ENCODE measurements at regions not wholly inside any gene's neighbourhood (a gene's known extent, or its start where the extent isn't known, plus 50 kb on each side); places are given as distances from the start of the nearest gene placed in this dataset.

GRCh38 chr17:72433797-72434196 is 313.0 kb downstream of the SOX9 start:
- H3K27me3 Mint-ChIP-seq, result peaks cover 3% of the 10 kb centered on the region
- ATAC-seq (ENCODE audit: low read depth), result no peak
- H3K9me3 Mint-ChIP-seq, result peaks cover 1% of the 10 kb centered on the region
- no peak overlapping the region for H3K27ac Mint-ChIP-seq
- no peaks in the 10 kb centered on the region for H3K36me3 Mint-ChIP-seq
- H3K4me1 Mint-ChIP-seq, result no peaks in the 10 kb centered on the region
- DNase-seq (ENCODE audit: low spot score in 2 of 2), result no peak
- H3K4me3 Mint-ChIP-seq, result no peak overlapping the region

- Mint-ChIP-seq H3K4me3 (no peak overlapping the region), H3K36me3 (no peaks in the 10 kb centered on the region), H3K27ac (no peak overlapping the region), H3K9me3 (peaks cover 2% of the 10 kb centered on the region), H3K27me3 (peaks cover 3% of the 10 kb centered on the region), H3K4me1 (no peaks in the 10 kb centered on the region)
- ATAC-seq (ENCODE audit: low read depth) (no peak), DNase-seq (ENCODE audit: low spot score in 2 of 2) (no peak)
These were observed 313.8 kb downstream of the SOX9 start for GRCh38 chr17:72434581-72434980.

GRCh38 chr17:72434991-72435618 is 314.3 kb downstream of the SOX9 start:
- H3K9me3 Mint-ChIP-seq, result peaks cover 4% of the 10 kb centered on the region
- H3K4me3 Mint-ChIP-seq, result no peak overlapping the region
- ATAC-seq (ENCODE audit: low read depth), result no peak
- no peak overlapping the region for H3K27ac Mint-ChIP-seq
- H3K4me1 Mint-ChIP-seq, result no peaks in the 10 kb centered on the region
- peaks cover 3% of the 10 kb centered on the region for H3K27me3 Mint-ChIP-seq
- no peak for DNase-seq (ENCODE audit: low spot score in 2 of 2)
- H3K36me3 Mint-ChIP-seq, result no peaks in the 10 kb centered on the region

- no peaks in the 10 kb centered on the region for H3K36me3 Mint-ChIP-seq
- no peaks in the 10 kb centered on the region for H3K4me1 Mint-ChIP-seq
- peaks cover 4% of the 10 kb centered on the region for H3K9me3 Mint-ChIP-seq
- no peak for ATAC-seq (ENCODE audit: low read depth)
- H3K27me3 Mint-ChIP-seq, result peaks cover 8% of the 10 kb centered on the region
- H3K27ac Mint-ChIP-seq, result no peak overlapping the region
- no peak overlapping the region for H3K4me3 Mint-ChIP-seq
- no peak for DNase-seq (ENCODE audit: low spot score in 2 of 2)
These were observed 318.0 kb downstream of the SOX9 start for GRCh38 chr17:72438783-72439182.

GRCh38 chr17:72439893-72440502 is 319.2 kb downstream of the SOX9 start:
- no peak for ATAC-seq (ENCODE audit: low read depth)
- H3K4me3 Mint-ChIP-seq, result no peak overlapping the region
- peaks cover 4% of the 10 kb centered on the region for H3K9me3 Mint-ChIP-seq
- H3K27ac Mint-ChIP-seq, result no peak overlapping the region
- H3K27me3 Mint-ChIP-seq, result peaks cover 8% of the 10 kb centered on the region
- no peaks in the 10 kb centered on the region for H3K36me3 Mint-ChIP-seq
- no peak for DNase-seq (ENCODE audit: low spot score in 2 of 2)
- H3K4me1 Mint-ChIP-seq, result no peaks in the 10 kb centered on the region

GRCh38 chr17:72440961-72441360 is 320.1 kb downstream of the SOX9 start:
- Mint-ChIP-seq H3K27me3 (peaks cover 6% of the 10 kb centered on the region), H3K27ac (no peak overlapping the region), H3K4me1 (no peaks in the 10 kb centered on the region), H3K36me3 (no peaks in the 10 kb centered on the region), H3K4me3 (no peak overlapping the region), H3K9me3 (peaks cover 4% of the 10 kb centered on the region)
- no peak for ATAC-seq (ENCODE audit: low read depth)
- no peak for DNase-seq (ENCODE audit: low spot score in 2 of 2)

GRCh38 chr17:72441909-72442308 is 321.1 kb downstream of the SOX9 start:
- H3K4me1 Mint-ChIP-seq, result no peaks in the 10 kb centered on the region
- DNase-seq (ENCODE audit: low spot score in 2 of 2) (no peak), ATAC-seq (ENCODE audit: low read depth) (no peak)
- H3K4me3 Mint-ChIP-seq, result no peak overlapping the region
- H3K36me3 Mint-ChIP-seq, result no peaks in the 10 kb centered on the region
- H3K27ac Mint-ChIP-seq, result no peak overlapping the region
- H3K27me3 Mint-ChIP-seq, result peaks cover 4% of the 10 kb centered on the region
- peaks cover 3% of the 10 kb centered on the region for H3K9me3 Mint-ChIP-seq

GRCh38 chr17:72444517-72445054 is 323.8 kb downstream of the SOX9 start:
- H3K27ac Mint-ChIP-seq, result no peak overlapping the region
- DNase-seq (ENCODE audit: low spot score in 2 of 2), result no peak
- peaks cover 4% of the 10 kb centered on the region for H3K27me3 Mint-ChIP-seq
- no peaks in the 10 kb centered on the region for H3K36me3 Mint-ChIP-seq
- H3K4me3 Mint-ChIP-seq, result no peak overlapping the region
- H3K4me1 Mint-ChIP-seq, result no peaks in the 10 kb centered on the region
- ATAC-seq (ENCODE audit: low read depth), result no peak
- H3K9me3 Mint-ChIP-seq, result peaks cover 5% of the 10 kb centered on the region

GRCh38 chr17:72445055-72445991 is 324.5 kb downstream of the SOX9 start:
- Mint-ChIP-seq H3K27ac (no peak overlapping the region), H3K4me3 (no peak overlapping the region), H3K4me1 (no peaks in the 10 kb centered on the region), H3K27me3 (peaks cover 4% of the 10 kb centered on the region), H3K36me3 (no peaks in the 10 kb centered on the region), H3K9me3 (peaks cover 3% of the 10 kb centered on the region)
- no peak for ATAC-seq (ENCODE audit: low read depth)
- DNase-seq (ENCODE audit: low spot score in 2 of 2), result no peak

GRCh38 chr17:72446118-72446517 is 325.3 kb downstream of the SOX9 start:
- H3K27ac Mint-ChIP-seq, result no peak overlapping the region
- H3K27me3 Mint-ChIP-seq, result peaks cover under 1% of the 10 kb centered on the region
- no peaks in the 10 kb centered on the region for H3K36me3 Mint-ChIP-seq
- no peak overlapping the region for H3K4me3 Mint-ChIP-seq
- DNase-seq (ENCODE audit: low spot score in 2 of 2), result no peak
- H3K9me3 Mint-ChIP-seq, result peaks cover 3% of the 10 kb centered on the region
- H3K4me1 Mint-ChIP-seq, result no peaks in the 10 kb centered on the region
- no peak for ATAC-seq (ENCODE audit: low read depth)

- no peak for ATAC-seq (ENCODE audit: low read depth)
- no peak overlapping the region for H3K4me3 Mint-ChIP-seq
These were observed 325.9 kb downstream of the SOX9 start for GRCh38 chr17:72446525-72447250.

GRCh38 chr17:72447251-72447640 is 326.4 kb downstream of the SOX9 start:
- H3K9me3 Mint-ChIP-seq, result peaks cover 3% of the 10 kb centered on the region
- ATAC-seq (ENCODE audit: low read depth), result no peak

More at GRCh38 chr17:72446525-72447250, 325.9 kb downstream of the SOX9 start:
- Mint-ChIP-seq H3K4me1 (no peaks in the 10 kb centered on the region), H3K27me3 (no peaks in the 10 kb centered on the region), H3K27ac (no peak overlapping the region), H3K9me3 (peaks cover 3% of the 10 kb centered on the region), H3K36me3 (no peaks in the 10 kb centered on the region)
- no peak for DNase-seq (ENCODE audit: low spot score in 2 of 2)

GRCh38 chr17:72448019-72448418 is 327.2 kb downstream of the SOX9 start:
- H3K27me3 Mint-ChIP-seq, result peaks cover 3% of the 10 kb centered on the region
- ATAC-seq (ENCODE audit: low read depth) (no peak), DNase-seq (ENCODE audit: low spot score in 2 of 2) (no peak)
- no peaks in the 10 kb centered on the region for H3K4me1 Mint-ChIP-seq
- H3K36me3 Mint-ChIP-seq, result no peaks in the 10 kb centered on the region
- H3K9me3 Mint-ChIP-seq, result peaks cover 3% of the 10 kb centered on the region
- no peak overlapping the region for H3K27ac Mint-ChIP-seq
- no peak overlapping the region for H3K4me3 Mint-ChIP-seq

More at GRCh38 chr17:72447251-72447640, 326.4 kb downstream of the SOX9 start:
- H3K36me3 Mint-ChIP-seq, result no peaks in the 10 kb centered on the region
- peaks cover 2% of the 10 kb centered on the region for H3K27me3 Mint-ChIP-seq
- no peak for DNase-seq (ENCODE audit: low spot score in 2 of 2)
- no peak overlapping the region for H3K27ac Mint-ChIP-seq
- H3K4me3 Mint-ChIP-seq, result no peak overlapping the region
- no peaks in the 10 kb centered on the region for H3K4me1 Mint-ChIP-seq
